Neural progenitor cell (in vitro differentiated cells): ENCODE measurements at regions not wholly inside any gene's neighbourhood (a gene's known extent, or its start where the extent isn't known, plus 50 kb on each side); places are given as distances from the start of the nearest gene placed in this dataset.

Experiments used
- CTCF ChIP-seq: fragments of 200-600 bp; sonication (generic); IDR thresholded peaks from 2 replicates; pipeline ENCODE4 v1.5.1; 2017; ENCODE audit warnings: antibody characterized with exemption, mild to moderate bottlenecking
- EZH2 ChIP-seq: fragments of 200-600 bp; sonication (generic); IDR thresholded peaks from 2 replicates; pipeline ENCODE4 v1.6.1; 2017; ENCODE audit warnings: antibody characterized with exemption, mild to moderate bottlenecking, moderate library complexity

- TF ChIP-seq CTCF (no peak), EZH2 (no peak)
Measured at GRCh38 chr5:107324809-107325208, 345.9 kb downstream of the EFNA5 start.
